Amniotic epithelial cell (primary cell): ENCODE measurements at regions not wholly inside any gene's neighbourhood (a gene's known extent, or its start where the extent isn't known, plus 50 kb on each side); places are given as distances from the start of the nearest gene placed in this dataset.

Source experiments
- DNase-seq: peaks from one replicate; pipeline ENCODE4 v3.0.0-alpha.2; 2010; ENCODE audit warnings: low read depth

DNA sequence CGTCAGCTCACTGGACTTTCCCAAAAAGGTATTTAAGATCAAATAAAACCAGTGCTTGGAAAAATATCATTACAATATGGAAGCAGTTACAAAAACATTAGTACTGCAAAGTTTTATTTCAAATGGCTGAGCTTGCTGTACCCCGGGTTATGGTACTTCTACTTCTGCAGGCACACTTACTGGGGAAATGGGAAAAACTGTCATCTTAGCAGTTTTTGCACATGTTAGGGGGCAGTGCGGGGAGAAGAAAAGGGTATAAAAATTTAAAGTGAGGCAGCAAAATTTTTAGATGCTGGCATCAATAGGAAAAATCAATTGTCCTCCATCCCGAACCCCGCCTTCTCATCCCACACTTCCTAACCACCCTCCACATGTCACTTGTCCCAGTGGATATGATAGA lies 133.4 kb downstream of the ATG4C start:
- DNase-seq: no peak

DNA sequence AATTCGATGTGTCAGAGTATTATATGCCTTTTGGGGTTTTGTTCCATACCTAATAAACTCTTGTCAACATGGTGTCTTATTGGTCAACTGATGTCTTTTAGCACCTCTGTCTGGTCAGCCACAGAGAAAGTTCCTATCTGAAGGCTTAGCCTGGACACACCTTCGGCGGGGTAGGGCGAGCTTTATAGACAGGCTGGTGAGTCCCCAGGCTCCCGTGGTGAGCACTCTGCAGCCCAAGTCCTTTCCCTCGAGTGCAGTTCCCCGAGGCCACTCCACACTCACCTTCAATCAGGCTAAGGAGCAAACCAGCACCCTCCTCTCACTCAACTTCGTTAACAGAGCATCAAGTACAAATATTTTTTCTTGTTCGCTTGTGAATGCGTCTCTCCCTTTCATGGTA lies 133.9 kb downstream of the ATG4C start:
- no peak for DNase-seq

DNA sequence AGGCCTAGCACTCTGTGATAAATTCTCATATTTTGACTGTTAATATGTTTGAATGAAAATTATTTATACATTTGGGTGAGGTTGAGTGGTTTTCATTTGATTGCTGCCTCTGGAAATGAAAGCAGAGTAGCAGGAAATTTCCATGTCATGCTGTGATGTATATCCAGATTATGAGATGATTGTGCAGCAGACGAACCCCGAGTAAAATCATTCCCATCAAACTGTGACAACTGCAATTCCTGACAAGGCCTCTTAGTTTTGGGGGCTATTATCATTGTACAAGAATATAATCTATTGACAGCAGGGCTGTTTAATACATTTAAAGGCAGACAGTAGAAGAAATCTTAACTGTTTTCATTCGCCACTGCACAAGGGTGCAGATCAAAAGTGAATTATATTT lies 134.8 kb downstream of the ATG4C start:
- DNase-seq: no peak

DNA sequence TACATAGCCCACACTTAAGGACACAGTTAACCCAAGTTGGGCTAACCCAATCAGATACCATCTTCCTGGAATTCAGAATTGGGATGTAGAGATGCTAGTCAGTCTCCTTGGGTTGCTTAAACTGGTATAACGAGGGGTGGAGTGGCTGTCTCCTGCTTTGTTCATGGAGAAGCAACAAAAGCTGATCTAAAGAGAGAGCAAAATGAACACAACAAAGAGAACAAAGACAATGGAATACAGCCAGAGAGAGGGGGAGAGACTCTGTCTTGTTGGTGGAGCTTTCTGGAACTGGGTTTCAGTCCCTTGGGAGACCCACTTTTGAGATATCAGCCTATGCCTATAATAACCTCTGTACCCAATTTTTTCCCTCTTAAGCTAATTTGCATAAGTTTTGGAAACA lies 138.1 kb downstream of the ATG4C start:
- DNase-seq: no peak

DNA sequence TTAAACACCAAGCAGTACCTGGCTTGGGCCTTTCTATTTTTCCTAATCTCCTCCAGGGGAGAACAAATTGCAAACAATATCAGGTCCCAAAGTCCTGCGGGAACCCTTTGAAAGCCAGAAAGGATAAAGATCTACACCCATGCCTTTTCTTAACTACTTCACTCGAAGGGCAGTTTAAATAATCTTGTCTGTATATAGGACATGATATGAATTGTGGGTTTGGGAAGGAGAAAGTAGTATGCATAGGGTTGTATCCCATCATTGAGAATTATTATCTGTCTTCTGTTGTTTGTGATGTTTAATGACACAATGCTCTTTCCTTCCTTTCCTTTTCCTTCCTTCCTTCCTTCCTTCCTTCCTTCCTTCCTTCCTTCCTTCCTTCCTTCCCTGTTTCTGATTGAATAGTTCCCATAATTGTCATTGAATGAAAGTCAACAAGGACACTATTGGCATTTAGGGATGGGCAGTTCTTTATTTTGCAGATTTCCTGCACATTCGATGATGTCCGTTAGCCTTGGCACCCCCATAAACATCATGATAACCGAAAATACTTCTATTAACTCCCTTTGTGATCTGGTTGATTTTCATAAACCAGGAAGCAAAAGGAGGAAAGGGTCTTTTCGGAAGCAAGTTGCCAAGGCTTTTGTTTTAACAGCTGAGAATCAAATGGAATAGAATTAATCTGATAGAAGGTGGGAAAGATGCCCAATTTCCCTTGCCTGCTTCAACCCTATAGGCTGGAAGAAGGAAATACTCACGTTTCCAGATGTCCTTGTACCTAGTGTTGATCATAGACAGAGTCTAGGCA lies 141.3 kb downstream of the ATG4C start:
- no peak for DNase-seq

DNA sequence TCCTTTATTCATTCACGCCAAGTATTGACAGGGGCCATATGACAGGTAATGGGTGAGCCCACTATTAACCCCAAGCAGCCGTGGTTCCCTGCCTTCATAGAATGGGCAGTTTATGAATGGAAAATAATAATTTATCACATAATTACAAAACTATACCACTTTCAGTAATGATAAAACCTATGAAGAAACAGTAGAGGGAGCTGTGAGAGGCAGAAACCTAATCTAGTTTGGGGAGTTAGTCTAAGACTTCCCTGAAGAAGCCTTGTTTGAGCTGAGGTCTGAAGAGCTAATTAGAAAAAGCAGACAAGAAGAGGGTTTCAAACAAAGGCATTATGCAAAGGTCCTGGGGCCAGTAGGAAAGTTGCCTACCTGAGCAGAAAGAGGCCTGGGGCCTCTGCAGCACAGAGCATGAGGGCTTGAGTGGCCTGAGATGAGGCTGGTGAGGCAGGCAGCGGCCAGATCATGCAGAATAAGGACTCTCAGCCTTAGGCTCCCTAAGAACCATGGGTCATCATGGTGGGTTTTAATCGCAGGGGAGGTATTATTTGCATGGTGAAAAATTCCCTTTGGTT lies 142.8 kb downstream of the ATG4C start:
- no peak for DNase-seq

DNA sequence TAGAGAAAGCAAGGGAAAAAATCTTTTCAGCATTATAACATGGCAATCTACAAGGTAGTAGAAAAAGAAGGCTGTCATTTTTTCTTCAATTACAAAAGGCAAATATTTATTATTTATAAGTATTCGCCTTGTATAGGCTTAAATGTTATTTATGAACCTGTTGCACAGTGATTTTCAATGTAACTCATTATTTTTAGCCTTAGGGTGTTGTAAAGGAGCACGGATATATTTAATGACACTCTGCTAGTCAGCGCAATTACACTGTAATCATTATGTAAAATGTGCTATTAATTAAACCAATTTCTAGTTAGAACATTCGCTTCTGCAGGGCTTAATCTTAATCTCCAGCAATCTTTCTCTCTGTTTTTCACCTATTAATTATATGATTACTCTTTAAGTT lies 145.0 kb downstream of the ATG4C start:
- no peak for DNase-seq

DNA sequence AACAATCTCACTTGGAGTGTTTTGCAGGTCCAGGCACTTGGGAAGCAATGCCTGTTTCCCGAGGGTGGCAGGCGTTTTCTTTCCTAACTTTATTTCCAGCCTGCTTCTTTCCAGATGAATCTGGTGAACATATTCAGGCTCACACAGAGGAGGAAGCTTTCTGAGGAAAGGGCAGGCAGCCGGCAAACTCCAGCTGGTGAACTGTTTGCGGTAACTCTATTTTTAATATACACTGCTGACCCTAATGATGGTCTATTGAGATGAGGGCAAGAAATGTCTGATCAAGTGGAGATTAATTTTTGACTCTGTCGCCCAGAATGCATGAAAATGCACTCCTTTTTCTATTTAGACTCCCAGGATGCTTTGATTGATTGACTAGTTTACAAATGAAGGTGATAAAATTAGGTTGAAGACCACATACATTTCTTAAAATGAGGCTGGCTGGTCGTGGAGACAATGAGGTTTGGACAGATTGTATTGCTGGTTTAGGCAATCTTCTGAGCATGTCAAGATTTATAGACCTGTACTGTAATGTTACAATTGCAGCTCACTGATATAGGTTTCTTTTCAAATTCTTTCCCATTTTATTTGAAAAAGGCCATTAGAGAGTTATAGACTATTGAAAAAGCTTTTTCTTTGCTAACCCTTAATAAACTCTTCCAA lies 153.8 kb downstream of the ATG4C start:
- no peak for DNase-seq

DNA sequence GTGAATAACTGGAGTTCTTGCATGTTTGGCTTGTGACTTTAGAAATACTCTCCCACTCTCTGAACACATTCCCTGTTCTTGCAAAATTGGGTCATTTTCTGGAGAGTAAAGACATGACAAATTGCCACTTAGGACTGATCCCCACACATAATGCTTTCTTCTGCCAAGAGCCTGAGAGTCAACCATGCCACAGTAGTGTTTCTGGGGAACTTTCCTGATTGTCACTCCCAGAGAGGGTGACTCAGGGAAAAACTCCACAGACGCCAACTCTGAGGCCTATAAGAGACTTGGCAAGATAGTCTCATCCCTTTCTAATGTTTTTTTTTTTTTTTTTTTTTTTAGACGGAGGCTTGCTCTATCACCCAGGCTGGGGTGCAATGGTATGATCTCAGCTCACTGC lies 157.8 kb downstream of the ATG4C start:
- DNase-seq: no peak

DNA sequence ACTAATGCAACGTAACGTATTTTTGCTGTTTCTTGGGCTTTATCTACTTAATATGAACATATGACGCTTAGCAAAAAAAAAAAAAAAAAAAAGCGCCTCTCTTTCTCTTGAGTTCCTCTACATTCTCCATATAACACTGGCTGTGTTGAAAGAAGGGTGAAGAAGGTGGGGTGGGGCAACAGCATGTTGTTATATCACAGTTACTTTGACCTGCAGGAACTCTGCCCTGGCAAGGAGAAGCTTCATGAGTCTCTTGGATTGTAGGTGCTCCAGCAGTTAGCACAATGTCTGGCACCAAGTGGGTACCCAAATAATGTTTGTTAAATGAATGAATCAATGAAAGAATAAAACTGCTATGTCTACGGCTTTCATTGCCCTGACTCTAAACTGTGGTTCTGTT lies 162.6 kb downstream of the ATG4C start:
- DNase-seq: no peak

DNA sequence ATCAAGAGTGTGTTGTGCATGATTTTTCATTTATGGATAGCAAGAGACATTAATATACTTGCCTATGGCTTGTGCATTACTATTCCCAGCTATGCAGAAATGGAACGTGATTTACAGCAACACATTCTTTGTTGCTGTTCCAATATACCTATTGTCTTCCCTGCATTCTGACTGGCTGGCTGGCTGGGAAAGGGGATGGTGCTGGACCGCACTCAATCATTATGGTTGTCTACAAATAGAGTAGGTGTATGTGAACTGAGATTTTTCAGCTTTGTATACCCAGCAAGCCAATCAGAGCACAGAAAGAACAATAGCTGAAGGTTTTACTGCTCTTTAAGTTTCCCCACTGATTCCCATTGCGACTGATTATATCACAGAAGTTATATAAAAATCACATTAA lies 167.5 kb downstream of the ATG4C start:
- no peak for DNase-seq

DNA sequence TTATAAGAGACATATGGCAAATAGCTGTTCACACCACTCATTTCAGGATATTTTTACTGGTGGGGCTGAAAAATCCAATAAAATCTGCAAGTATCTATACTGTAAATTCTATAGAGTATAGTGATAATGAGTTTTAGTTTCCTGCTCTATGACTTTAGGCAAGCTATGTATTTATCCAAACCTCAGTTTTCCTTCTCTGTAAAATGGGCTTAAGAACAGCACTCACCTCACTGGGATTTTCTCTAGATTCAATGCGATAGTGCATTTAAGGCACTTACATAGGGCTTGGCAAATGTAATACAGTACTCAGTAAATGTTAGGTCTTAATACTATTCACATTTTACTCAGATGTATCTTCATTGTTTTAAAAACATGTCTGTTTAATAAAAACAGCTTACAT lies 168.7 kb downstream of the ATG4C start:
- DNase-seq: no peak

DNA sequence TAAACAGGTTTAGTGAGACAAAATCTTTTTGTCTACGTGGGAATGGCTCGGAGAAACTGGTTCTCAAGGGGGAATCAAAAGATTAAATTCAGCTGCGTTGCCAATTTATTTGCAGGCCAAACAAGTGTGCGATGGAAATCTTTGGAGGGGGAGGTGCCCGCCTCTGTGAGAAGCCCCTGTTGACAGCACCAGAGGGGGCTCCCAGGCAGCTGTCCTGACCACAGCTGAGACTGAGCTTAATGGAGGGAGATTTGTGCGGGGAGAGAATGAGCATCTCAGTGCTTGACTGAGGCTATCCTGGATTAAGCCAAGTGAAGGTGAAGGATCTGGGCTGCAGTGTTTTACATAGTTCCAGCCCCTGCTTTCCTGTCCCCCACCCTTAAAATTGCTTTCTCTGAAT lies 169.7 kb downstream of the ATG4C start:
- no peak for DNase-seq

DNA sequence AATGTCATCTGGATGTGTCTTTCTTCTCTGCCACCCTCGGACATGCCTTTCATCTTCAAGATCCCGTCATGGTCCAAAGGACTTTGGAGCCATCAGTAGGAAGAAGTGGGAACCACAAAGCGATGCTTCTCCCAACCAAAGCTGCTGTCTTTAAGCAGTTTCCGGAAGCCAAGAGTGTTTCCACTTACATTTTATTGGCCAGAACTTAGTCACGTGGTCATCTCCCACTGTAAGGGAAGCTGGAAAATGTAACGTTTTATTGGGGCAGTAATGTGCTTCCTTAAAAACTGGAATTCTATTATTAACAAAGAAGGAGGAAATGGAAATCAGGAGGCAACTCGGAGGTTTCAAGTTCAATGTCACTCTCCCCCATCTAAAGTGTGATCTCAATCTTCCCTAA lies 170.8 kb downstream of the ATG4C start:
- no peak for DNase-seq

DNA sequence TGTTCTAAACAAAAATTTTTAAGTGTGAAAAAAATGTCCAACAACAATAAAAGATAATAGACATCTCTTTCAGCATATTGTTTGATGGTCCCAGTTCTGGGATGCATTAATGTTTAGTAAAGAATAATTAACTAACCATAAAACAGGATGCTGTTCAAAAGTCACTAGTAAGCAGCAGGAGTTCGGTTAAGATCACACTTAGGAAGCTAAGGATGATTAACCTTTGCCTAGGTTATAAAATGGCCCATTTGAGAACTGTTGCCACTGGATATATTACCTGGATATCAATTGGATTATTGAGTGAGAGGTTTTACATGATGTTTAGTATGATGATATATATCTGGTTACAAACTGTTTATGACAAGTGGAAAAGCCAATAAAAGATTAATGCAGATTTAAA lies 171.7 kb downstream of the ATG4C start:
- no peak for DNase-seq

DNA sequence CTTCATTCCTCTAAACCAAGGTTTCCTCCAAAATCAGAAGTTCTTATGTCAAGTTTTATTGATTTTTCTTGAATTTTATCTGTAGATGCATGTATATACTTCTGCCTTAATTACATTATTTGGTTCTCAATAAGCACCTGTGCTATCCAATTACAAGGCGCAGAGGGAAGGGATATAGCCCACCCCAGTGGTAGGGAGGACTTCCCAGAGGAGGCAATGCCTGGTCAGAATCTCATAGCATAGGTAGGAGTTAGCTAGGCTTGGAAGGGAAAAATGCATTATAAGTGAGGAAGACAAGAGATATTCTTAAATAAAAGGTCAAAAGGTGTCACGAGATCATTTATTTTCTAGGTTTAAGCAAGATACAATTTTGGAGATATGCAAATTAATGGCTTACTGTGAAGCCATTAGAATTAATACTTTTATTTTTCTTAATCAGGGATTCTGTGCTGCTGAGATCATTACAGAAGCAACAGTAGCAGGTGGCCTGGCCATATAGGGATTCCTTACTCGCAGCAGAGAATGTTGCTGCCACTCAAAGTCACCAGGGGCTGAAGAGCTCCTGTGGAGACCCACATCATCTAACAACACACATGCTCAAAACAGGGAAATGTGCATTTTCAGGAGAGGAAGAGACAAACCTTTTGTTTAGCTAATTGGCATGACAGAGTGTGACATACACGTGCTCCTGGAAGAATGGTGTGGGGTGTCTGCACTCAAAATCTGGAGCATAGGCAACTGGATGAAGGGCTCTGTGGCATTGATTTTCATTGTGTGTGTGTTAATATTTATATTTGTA lies 178.3 kb downstream of the ATG4C start:
- no peak for DNase-seq

DNA sequence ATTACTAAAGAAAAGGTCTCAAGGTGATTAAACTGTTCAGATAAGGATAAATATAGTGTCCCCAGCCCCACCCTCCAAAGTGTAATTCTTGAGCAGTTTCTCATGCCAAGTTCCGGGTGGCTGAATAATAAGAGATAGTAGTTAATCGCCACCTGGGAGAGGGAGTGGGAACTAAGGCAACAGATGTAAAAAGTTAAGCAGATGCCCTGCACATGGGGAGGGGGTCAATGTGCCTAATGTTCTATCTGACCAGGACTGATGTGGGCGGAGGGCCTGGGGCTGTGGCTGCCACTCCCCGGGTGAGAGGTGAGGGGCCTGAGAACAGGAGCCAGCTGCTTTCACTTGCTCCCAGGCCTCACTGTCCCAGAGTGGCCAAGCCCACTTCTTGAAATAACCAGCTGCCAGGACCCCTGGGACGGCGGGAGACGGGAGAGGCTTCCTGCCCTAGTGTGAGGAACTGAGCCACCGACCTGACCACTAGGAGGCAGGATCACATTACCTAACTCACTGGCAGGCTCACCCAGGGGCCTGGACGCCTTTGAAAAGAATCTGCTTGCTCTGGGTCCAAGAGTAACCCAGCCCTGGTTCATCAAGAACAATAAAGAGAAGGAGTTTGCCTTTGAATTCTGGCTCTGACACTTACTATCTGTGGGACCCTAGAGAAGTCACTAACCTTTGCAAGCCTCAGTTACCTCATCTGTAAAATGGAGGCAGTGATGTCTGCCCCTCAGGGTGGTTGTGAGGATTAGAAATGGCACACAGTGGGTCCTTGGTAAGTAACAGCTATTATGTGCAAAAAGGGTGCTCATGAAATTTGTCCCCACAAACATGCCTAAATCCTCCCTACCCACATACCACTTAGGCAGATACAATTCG lies 179.2 kb downstream of the ATG4C start:
- DNase-seq: peak; percentile 32

DNA sequence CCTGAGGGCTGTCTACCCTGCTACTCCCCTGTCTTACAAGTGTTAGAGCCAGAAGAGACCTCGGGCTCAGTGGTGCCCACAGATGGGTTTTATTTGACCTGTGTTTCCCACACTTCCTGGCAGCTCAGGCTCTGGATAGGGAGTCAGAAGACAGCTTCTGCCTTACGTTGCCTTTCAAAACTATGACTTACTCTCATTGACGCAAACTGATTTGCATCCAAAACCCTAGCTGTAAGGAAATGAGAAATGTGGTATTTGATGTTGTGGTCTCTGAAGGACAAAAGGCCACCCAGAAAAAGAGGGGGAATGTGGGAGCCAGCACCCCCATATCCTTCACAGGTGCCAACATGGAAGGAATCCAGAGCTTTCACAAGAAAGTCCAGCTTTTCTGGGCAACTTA lies 180.2 kb downstream of the ATG4C start:
- DNase-seq: no peak

DNA sequence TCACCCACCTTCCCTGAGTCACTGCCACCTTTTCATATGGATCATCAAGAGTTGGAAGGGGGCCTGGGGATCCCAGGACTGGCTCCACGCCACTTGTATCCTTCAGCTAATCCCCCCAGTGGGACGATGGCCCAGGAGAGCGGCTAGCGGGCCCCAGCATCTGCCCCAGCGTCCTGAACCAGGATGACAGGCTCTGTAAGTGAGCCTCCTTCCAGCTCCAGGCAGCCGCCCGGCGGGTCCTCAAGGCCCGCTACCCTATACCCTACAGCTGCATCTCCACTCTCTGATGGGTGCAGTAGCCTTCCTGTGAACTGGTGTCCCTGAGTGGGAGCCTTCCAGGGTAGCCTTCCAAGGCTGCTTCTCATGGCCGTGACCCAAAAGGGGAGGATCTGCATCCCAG lies 183.1 kb downstream of the ATG4C start:
- no peak for DNase-seq

DNA sequence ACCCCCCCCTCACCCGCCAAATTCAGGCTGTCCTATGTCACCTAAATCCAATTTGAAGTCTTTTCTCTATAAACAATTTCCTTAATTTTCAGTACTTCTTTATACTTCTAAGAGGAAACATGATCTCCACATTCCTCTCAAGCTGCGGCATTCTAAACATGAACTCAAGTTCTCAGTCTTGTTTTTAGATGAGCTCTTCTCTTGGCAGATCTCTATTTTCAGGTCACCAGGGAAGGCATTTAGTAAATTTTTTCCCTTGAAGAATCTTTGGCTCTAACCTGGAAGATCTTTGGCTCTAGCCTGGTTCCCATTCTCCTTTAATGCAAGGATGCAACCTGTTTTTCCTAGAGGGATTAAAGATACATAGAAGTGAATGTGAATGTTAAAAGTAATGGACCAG lies 193.4 kb downstream of the ATG4C start:
- DNase-seq: no peak

DNA sequence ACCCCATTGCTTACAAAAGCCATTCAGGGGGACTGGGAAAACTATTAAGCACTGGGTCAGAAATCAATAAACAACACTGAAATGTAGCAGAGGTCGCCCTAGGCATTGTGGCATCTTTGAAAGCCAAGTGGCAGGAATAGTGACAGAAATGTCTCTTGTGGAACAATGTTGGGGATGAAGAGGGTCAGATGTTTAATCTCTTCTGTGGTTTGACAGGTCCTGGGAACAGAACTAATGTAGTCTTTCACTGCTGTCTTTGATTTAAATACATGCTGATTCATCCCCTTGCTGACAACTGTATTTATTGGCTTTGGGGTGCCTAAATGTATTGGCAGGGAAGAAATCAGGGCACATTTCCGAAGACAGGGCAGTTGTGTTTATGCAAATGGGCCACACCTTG lies 194.8 kb downstream of the ATG4C start:
- DNase-seq: no peak

DNA sequence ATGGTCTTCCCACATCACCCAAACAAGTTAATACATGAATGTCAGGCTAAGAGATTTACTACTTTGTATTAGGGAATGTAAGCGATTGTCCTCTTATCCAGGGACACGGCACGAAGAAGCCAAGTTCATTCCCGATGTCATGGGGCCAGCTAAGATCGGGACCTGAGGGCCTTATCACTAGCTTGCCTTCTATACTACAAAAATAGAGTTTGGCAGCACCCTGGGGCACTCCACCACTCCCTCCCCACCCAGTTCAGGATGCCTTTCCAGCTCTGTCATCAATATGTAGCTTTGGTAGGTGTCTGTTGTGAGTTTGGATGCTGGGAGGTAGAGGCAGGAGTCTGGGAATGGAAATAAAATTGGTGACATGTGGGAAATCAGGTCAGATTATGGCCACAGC lies 197.5 kb downstream of the ATG4C start:
- DNase-seq: no peak
